GM12878 (cell line): ENCODE measurements at regions not wholly inside any gene's neighbourhood (a gene's known extent, or its start where the extent isn't known, plus 50 kb on each side); places are given as distances from the start of the nearest gene placed in this dataset.

Source experiments
- ATAC-seq: fragments of 200-7000 bp; cut with Tn5 transposase; 3 replicates; pipeline ENCODE4 v1.9.1; 2020; ENCODE audit warnings: mild to moderate bottlenecking, moderate library complexity
- BruUV-seq: library from RNA; stranded (reverse); fragments of 400-500 nt; replicated peaks from 2 replicates; lab custom pipeline; 2021; lab: Mats Ljungman, UMichigan
- CTCF ChIA-PET: fragments of 300-600 bp; sonication (Branson Sonifier 250); formaldehyde crosslinking; extraction: SDS; loops from one replicate; lab custom pipeline; 2021; ENCODE audit warnings: inconsistent platforms; lab: Yijun Ruan, JAX
- POLR2A ChIA-PET: fragments of 350-600 bp; formaldehyde crosslinking; extraction: SDS; loops from one replicate; lab custom pipeline; 2021; ENCODE audit warnings: inconsistent platforms; lab: Charles Lee
- RAD21 ChIA-PET: fragments of 300-600 bp; sonication (Branson Sonifier 250); formaldehyde crosslinking; loops from one replicate; lab custom pipeline; 2023; ENCODE audit warnings: antibody characterized with exemption; ENCODE audit not compliant: unreplicated experiment; lab: Charles Lee
- SMC1A ChIA-PET: fragments of 300-600 bp; sonication (Branson Sonifier 250); formaldehyde crosslinking; loops from one replicate; lab custom pipeline; 2023; ENCODE audit not compliant: unreplicated experiment, uncharacterized antibody; lab: Charles Lee
- DNase-seq: peaks from one replicate; pipeline ENCODE4 v3.0.0-alpha.2; 2011; ENCODE audit warnings: low read depth, low spot score
- FAIRE-seq: peaks from 3 replicates; lab custom pipeline; 2011; peaks lifted over from hg19 to GRCh38; lab: Jason Lieb, UNC
- H2AFZ ChIP-seq: 2 replicates; pipeline ENCODE4 v1.6.0; 2011; ENCODE audit warnings: low read depth, low read length, control low read depth; ENCODE audit not compliant: control insufficient read depth
- H3K27ac ChIP-seq: 2 replicates; pipeline ENCODE4 v1.5.1; 2011; ENCODE audit warnings: control low read depth; ENCODE audit not compliant: control insufficient read depth, insufficient read depth
- H3K27me3 ChIP-seq, 2 experiments: replicated peaks in 1 of 2; 2 replicates each; pipeline versions ENCODE4 v1.6.0 to v1.6.1; 2011; ENCODE audit warnings: low read length in 1 of 2; ENCODE audit not compliant: control insufficient read depth in 2 of 2, insufficient read depth in 2 of 2
- H3K36me3 ChIP-seq, 2 experiments: 2 replicates each; pipeline ENCODE4 v1.5.1; 2011; ENCODE audit warnings: low read length in 1 of 2; ENCODE audit not compliant: control insufficient read depth in 2 of 2, insufficient read depth in 2 of 2
- H3K4me1 ChIP-seq: 2 replicates; pipeline ENCODE4 v1.6.1; 2011; ENCODE audit warnings: mild to moderate bottlenecking, low read length, moderate library complexity, mixed read lengths; ENCODE audit not compliant: control insufficient read depth, insufficient read depth
- H3K4me2 ChIP-seq: 2 replicates; pipeline ENCODE4 v1.6.0; 2011; ENCODE audit warnings: control low read depth; ENCODE audit not compliant: control insufficient read depth, insufficient read depth
- H3K4me3 ChIP-seq: fragments of 200-600 bp; sonication (generic); 2 replicates; pipeline ENCODE4 v1.5.1; 2016
- H3K79me2 ChIP-seq: 2 replicates; pipeline ENCODE4 v1.6.0; 2011; ENCODE audit warnings: low read length; ENCODE audit not compliant: control insufficient read depth, insufficient read depth
- H3K9ac ChIP-seq: 2 replicates; pipeline ENCODE4 v1.8.0; 2011; ENCODE audit warnings: low read length, control low read depth, mixed read lengths; ENCODE audit not compliant: control insufficient read depth, insufficient read depth
- H3K9me3 ChIP-seq: replicated peaks from 3 replicates; pipeline ENCODE4 v1.5.1; 2011; ENCODE audit warnings: mild to moderate bottlenecking, low read length; ENCODE audit not compliant: control insufficient read depth, insufficient read depth
- H4K20me1 ChIP-seq: 2 replicates; pipeline ENCODE4 v1.6.0; 2011; ENCODE audit not compliant: control insufficient read depth, insufficient read depth
- BRCA1 ChIP-seq: IDR thresholded peaks from 2 replicates; pipeline ENCODE4 v1.6.1; 2011; ENCODE audit warnings: low read depth, low read length, improper control_type of control experiment
- GATAD2B ChIP-seq: fragments of 450-650 bp; conservative IDR thresholded peaks from 2 replicates; pipeline ENCODE4 v1.6.1; 2017; ENCODE audit warnings: low read depth, mild to moderate bottlenecking, moderate library complexity
- KDM1A ChIP-seq: fragments of 200-600 bp; sonication (generic); IDR thresholded peaks from 2 replicates; pipeline ENCODE4 v1.6.1; 2016; ENCODE audit warnings: borderline replicate concordance
- NFYB ChIP-seq: IDR thresholded peaks from 2 replicates; pipeline ENCODE4 v1.6.1; 2011; ENCODE audit warnings: low read depth, mild to moderate bottlenecking, low read length, improper control_type of control experiment, moderate library complexity; ENCODE audit not compliant: insufficient read depth
- PRDM15 ChIP-seq: fragments of 450-650 bp; formaldehyde crosslinking; IDR thresholded peaks from 2 replicates; pipeline ENCODE4 v1.4.0; 2020; ENCODE audit warnings: mild to moderate bottlenecking, moderate library complexity
- SIX5 ChIP-seq: IDR thresholded peaks from 2 replicates; pipeline ENCODE4 v1.6.1; 2011; ENCODE audit warnings: mild to moderate bottlenecking, low read depth, low read length, moderate library complexity; ENCODE audit not compliant: severe bottlenecking
- SMARCA5 ChIP-seq: fragments of 450-650 bp; IDR thresholded peaks from 2 replicates; pipeline ENCODE4 v1.6.1; 2017; ENCODE audit warnings: mild to moderate bottlenecking
- SREBF1 ChIP-seq: IDR thresholded peaks from 2 replicates; pipeline ENCODE4 v1.6.1; 2012; ENCODE audit warnings: mild to moderate bottlenecking, low read length
- SUPT20H ChIP-seq: IDR thresholded peaks from 2 replicates; pipeline ENCODE4 v1.6.1; 2011; ENCODE audit warnings: low read depth, mild to moderate bottlenecking, low read length, moderate library complexity, borderline replicate concordance; ENCODE audit not compliant: control insufficient read depth
- YY1 ChIP-seq: IDR thresholded peaks from 2 replicates; pipeline ENCODE4 v1.6.1; 2011; ENCODE audit warnings: low read depth, mild to moderate bottlenecking, low read length
- WGBS: methylation state at CpG from one replicate; pipeline ENCODE4 v1.1.6; 2016; ENCODE audit warnings: low lambda C conversion rate; ENCODE audit not compliant: insufficient replicate concordance, insufficient coverage; ENCODE audit errors: missing lambda C conversion rate; 5-methylcytosine and 5-hydroxymethylcytosine counted together
- in situ Hi-C: fragments of 300-500 bp; cut with MboI; formaldehyde crosslinking; loops from 9 replicates; pipeline ENCODE4 v1.14.3; 2018; ENCODE audit warnings: mixed read lengths
- intact Hi-C: fragments of 100-400 bp; cut with micrococcal nuclease; formaldehyde crosslinking; loops from one replicate; pipeline ENCODE4 v1.14.2; 2022; ENCODE audit not compliant: unreplicated experiment
- TF ChIP-seq, protein P1 (sequence below): IDR thresholded peaks from 2 replicates; pipeline ENCODE4 v1.6.1; 2011; ENCODE audit warnings: low read depth, low read length, improper control_type of control experiment, borderline replicate concordance
- TF ChIP-seq, protein P2 (sequence below): fragments of 450-650 bp; IDR thresholded peaks from 2 replicates; pipeline ENCODE4 v1.6.1; 2016; ENCODE audit warnings: mild to moderate bottlenecking
- TF ChIP-seq, protein P3 (sequence below): fragments of 450-650 bp; conservative IDR thresholded peaks from 2 replicates; pipeline ENCODE4 v1.6.1; 2017; ENCODE audit warnings: mild to moderate bottlenecking, moderate library complexity
- TF ChIP-seq, protein P4 (sequence below): fragments of 150-350 bp; IDR thresholded peaks from 2 replicates; pipeline ENCODE4 v1.6.1; 2016; ENCODE audit warnings: low read depth, low read length

GRCh38 chr1:239914751-239915231 is 176.9 kb upstream of the FMN2 start:
- CTCF ChIA-PET, result no interaction called here
- Histone ChIP-seq H3K9me3 (no peaks in the 10 kb centered on the region), H3K36me3 (no peaks in the 10 kb centered on the region), H3K79me2 (no peaks in the 10 kb centered on the region), H3K4me1 (no peaks in the 10 kb centered on the region), H3K9ac (no peak overlapping the region), H3K4me2 (no peak overlapping the region), H3K4me3 (no peak overlapping the region), H3K27ac (no peak overlapping the region), H4K20me1 (no peaks in the 10 kb centered on the region), H2AFZ (no peak overlapping the region), H3K27me3 (no peaks in the 10 kb centered on the region)
- SMC1A ChIA-PET, result no interaction called here
- WGBS, result 4% methylated on average over 5 of the region's 5 CpGs
- intact Hi-C loops (no loop called here), in situ Hi-C loops (no loop called here)
- RAD21 ChIA-PET, result no interaction called here
- ATAC-seq (no peak), DNase-seq (no peak), FAIRE-seq (no peak)
- POLR2A ChIA-PET, result no interaction called here
- BruUV-seq, result no TSS peak
- TF ChIP-seq BRCA1, result no peak
- TF ChIP-seq, protein P1, sequence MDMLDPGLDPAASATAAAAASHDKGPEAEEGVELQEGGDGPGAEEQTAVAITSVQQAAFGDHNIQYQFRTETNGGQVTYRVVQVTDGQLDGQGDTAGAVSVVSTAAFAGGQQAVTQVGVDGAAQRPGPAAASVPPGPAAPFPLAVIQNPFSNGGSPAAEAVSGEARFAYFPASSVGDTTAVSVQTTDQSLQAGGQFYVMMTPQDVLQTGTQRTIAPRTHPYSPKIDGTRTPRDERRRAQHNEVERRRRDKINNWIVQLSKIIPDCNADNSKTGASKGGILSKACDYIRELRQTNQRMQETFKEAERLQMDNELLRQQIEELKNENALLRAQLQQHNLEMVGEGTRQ, result no peak
- no peak for TF ChIP-seq SIX5
- no peak for TF ChIP-seq YY1
- no peak for TF ChIP-seq NFYB
- TF ChIP-seq, protein P2, sequence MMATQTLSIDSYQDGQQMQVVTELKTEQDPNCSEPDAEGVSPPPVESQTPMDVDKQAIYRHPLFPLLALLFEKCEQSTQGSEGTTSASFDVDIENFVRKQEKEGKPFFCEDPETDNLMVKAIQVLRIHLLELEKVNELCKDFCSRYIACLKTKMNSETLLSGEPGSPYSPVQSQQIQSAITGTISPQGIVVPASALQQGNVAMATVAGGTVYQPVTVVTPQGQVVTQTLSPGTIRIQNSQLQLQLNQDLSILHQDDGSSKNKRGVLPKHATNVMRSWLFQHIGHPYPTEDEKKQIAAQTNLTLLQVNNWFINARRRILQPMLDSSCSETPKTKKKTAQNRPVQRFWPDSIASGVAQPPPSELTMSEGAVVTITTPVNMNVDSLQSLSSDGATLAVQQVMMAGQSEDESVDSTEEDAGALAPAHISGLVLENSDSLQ, result no peak
- no peak for TF ChIP-seq PRDM15 (CRISPR knock-in tag)
- TF ChIP-seq SUPT20H, result no peak
- no peak for TF ChIP-seq KDM1A
- TF ChIP-seq, protein P3, sequence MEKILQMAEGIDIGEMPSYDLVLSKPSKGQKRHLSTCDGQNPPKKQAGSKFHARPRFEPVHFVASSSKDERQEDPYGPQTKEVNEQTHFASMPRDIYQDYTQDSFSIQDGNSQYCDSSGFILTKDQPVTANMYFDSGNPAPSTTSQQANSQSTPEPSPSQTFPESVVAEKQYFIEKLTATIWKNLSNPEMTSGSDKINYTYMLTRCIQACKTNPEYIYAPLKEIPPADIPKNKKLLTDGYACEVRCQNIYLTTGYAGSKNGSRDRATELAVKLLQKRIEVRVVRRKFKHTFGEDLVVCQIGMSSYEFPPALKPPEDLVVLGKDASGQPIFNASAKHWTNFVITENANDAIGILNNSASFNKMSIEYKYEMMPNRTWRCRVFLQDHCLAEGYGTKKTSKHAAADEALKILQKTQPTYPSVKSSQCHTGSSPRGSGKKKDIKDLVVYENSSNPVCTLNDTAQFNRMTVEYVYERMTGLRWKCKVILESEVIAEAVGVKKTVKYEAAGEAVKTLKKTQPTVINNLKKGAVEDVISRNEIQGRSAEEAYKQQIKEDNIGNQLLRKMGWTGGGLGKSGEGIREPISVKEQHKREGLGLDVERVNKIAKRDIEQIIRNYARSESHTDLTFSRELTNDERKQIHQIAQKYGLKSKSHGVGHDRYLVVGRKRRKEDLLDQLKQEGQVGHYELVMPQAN, result no peak
- TF ChIP-seq SMARCA5, result no peak
- TF ChIP-seq SREBF1, result no peak
- no peak for TF ChIP-seq GATAD2B
- TF ChIP-seq, protein P4, sequence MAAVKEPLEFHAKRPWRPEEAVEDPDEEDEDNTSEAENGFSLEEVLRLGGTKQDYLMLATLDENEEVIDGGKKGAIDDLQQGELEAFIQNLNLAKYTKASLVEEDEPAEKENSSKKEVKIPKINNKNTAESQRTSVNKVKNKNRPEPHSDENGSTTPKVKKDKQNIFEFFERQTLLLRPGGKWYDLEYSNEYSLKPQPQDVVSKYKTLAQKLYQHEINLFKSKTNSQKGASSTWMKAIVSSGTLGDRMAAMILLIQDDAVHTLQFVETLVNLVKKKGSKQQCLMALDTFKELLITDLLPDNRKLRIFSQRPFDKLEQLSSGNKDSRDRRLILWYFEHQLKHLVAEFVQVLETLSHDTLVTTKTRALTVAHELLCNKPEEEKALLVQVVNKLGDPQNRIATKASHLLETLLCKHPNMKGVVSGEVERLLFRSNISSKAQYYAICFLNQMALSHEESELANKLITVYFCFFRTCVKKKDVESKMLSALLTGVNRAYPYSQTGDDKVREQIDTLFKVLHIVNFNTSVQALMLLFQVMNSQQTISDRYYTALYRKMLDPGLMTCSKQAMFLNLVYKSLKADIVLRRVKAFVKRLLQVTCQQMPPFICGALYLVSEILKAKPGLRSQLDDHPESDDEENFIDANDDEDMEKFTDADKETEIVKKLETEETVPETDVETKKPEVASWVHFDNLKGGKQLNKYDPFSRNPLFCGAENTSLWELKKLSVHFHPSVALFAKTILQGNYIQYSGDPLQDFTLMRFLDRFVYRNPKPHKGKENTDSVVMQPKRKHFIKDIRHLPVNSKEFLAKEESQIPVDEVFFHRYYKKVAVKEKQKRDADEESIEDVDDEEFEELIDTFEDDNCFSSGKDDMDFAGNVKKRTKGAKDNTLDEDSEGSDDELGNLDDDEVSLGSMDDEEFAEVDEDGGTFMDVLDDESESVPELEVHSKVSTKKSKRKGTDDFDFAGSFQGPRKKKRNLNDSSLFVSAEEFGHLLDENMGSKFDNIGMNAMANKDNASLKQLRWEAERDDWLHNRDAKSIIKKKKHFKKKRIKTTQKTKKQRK, result no peak
